ENCODE measurements at regions not wholly inside any gene's neighbourhood (a gene's known extent, or its start where the extent isn't known, plus 50 kb on each side); places are given as distances from the start of the nearest gene placed in this dataset.

DNA sequence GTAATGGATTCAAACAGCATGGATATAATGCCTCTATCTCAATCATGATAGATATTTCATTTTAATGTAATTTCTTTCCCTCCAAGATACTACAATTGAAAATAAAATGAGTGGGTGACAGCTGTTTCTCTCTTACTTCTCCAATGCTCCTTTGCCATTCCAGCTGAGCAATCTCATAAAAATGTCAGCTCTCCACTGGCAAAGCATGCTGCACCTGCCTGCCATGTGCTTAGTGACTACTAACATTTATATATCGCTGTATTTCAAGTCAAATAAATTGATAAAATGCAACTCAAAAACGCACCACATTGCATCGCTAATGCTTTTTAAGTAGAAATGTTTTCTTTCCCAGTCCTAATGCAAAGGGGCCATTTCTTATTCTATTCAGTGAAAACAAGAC is 1093.9 kb downstream of the CBLN2 start:
- no peak for TF ChIP-seq Cebpa-rat (IDR thresholded peaks at IDR 0.05)
- H3K27ac ChIP-seq: no peak overlapping the region
- H4K20me1 ChIP-seq: no peaks in the 10 kb centered on the region
- H3K4me2 ChIP-seq: no peak overlapping the region
- H3K36me3 ChIP-seq: no peaks in the 10 kb centered on the region
- H3K27me3 ChIP-seq: no peaks in the 10 kb centered on the region
- no peaks in the 10 kb centered on the region for H3K9me3 ChIP-seq
- H3K4me3 ChIP-seq: no peak overlapping the region
- H3K4me1 ChIP-seq: no peaks in the 10 kb centered on the region
- no peak overlapping the region for H3K9ac ChIP-seq

DNA sequence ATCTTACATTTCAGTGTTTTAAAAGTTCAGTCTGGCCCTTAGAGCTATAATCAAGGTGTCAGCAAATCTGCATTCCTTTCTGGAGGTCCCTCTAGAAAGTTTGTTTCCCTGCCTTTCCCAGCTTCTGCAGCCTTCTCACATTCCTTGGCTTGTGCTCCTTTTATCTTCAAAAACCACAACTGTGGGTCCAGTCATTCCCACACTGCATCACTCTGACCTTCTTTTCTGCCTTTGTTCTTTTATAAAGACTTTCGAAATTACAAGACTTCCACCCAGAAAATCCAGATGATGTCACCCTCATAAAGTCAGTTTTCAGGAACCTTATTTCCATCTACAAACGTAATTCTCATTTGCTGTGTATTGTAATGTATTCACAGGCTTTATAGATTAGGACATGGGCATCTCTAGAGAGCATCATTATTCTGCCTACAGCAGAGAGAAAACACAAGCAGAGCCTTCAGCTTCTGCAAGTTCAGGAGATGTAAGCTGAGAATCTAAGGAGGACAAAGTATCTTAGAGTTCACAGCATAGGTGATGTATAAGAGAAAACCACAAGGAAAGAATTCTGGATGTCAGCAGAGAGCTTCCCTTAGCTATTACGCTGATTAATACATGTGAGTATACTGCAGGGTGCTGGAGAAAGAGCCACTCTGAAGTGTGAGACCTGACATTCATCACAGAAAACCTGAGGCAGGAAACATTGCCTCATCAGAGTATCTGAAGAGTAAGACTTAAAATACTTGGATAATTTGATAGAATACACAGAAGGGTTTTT is 1100.2 kb downstream of the CBLN2 start:
- Histone ChIP-seq H3K4me2 (no peak overlapping the region), H3K27me3 (no peaks in the 10 kb centered on the region), H3K4me1 (no peaks in the 10 kb centered on the region), H4K20me1 (no peaks in the 10 kb centered on the region), H3K9me3 (no peaks in the 10 kb centered on the region), H3K9ac (no peak overlapping the region), H3K4me3 (no peak overlapping the region), H3K27ac (no peak overlapping the region), H3K36me3 (no peaks in the 10 kb centered on the region)
- no peak for TF ChIP-seq Cebpa-rat (IDR thresholded peaks at IDR 0.05)

DNA sequence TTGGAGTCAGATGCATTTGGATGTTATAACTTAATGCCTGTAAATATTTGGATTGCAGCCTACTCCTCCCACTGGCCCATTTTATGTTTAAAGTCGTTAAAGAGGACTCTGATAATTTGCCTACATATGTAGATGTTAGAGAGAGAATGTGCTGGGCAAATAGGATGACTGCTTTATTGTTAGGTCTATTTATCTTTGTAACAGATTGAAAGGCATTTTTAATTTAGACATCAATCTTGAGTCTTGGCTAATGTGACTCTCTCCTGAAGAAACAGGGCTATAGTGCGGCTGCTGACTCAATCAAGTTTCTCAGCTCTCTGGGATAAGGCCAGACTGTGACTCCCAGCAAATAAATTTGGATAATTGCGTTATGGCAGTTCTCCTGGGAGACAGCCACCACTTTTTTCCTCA is 1101.4 kb downstream of the CBLN2 start:
- no peaks in the 10 kb centered on the region for H3K4me1 ChIP-seq
- H4K20me1 ChIP-seq: no peaks in the 10 kb centered on the region
- no peaks in the 10 kb centered on the region for H3K36me3 ChIP-seq
- H3K4me3 ChIP-seq: no peak overlapping the region
- H3K9ac ChIP-seq: no peak overlapping the region
- H3K9me3 ChIP-seq: no peaks in the 10 kb centered on the region
- no peak overlapping the region for H3K4me2 ChIP-seq
- TF ChIP-seq Cebpa-rat (IDR thresholded peaks at IDR 0.05): no peak
- H3K27me3 ChIP-seq: no peaks in the 10 kb centered on the region
- no peak overlapping the region for H3K27ac ChIP-seq

DNA sequence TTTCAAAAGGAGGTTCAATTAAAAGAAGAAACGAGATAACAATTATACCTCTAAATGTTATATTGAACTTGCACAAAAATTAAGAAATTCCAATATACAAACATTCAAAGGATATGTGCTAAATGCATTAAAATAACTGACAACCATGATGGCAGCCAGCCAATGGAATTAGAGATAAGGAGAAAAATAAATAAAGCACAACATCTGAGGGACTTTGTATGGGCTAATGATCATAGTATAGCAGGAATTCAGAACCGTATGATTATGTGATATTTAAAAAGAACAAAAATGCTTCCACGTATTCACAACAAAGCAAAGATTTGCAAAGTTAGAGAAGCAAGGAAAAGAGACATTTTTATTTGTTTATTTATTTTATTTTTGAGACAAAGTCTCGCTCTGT is 1103.0 kb downstream of the CBLN2 start:
- Histone ChIP-seq H3K9me3 (no peaks in the 10 kb centered on the region), H3K4me2 (no peak overlapping the region), H3K36me3 (no peaks in the 10 kb centered on the region), H3K27me3 (no peaks in the 10 kb centered on the region), H4K20me1 (no peaks in the 10 kb centered on the region), H3K27ac (no peak overlapping the region), H3K4me1 (no peaks in the 10 kb centered on the region), H3K4me3 (no peak overlapping the region), H3K9ac (no peak overlapping the region)
- no peak for TF ChIP-seq Cebpa-rat (IDR thresholded peaks at IDR 0.05)

DNA sequence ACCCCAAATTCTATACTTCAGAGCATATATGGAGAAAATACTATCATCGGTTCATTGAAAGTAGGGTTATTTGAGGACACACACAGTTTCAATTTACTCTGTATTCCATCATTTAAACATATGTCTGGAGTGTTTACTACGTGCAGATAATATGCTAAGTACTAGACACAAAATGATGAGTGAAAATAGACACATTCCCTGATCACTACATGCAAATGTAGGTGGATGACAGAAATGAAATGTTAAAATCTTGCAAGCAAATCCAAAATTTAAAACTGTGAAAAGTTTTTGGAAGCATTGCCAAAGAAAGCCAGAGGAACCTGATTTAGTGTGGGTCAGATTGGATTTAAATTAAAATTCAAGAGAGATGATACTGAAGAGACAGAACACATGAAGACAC is 1106.6 kb downstream of the CBLN2 start:
- Histone ChIP-seq H3K9me3 (no peaks in the 10 kb centered on the region), H3K36me3 (no peaks in the 10 kb centered on the region), H4K20me1 (no peaks in the 10 kb centered on the region), H3K4me2 (no peak overlapping the region), H3K27ac (no peak overlapping the region), H3K4me3 (no peak overlapping the region), H3K4me1 (no peaks in the 10 kb centered on the region), H3K27me3 (no peaks in the 10 kb centered on the region), H3K9ac (no peak overlapping the region)
- TF ChIP-seq Cebpa-rat (IDR thresholded peaks at IDR 0.05): no peak

DNA sequence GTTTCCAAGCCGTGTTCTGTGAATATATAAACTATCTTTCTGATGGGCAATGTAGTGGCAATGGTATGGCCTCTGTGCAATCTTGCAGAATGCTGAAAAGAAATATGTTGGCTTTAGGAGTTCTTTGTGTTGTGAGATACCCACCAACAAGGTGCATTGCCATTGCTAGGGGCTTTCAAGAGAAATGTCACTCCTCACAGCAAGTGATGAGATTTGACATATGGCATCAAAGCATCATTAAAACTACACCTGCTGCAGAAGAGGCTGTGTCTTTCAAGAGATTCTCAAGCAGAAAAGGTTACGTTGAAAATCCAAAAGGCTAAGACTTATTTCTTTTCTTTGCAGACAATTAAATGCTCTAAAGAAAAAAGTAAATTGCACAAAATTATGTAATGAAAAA is 1110.8 kb downstream of the CBLN2 start:
- H3K9ac ChIP-seq: no peak overlapping the region
- no peak overlapping the region for H3K4me2 ChIP-seq
- no peaks in the 10 kb centered on the region for H3K4me1 ChIP-seq
- H3K9me3 ChIP-seq: no peaks in the 10 kb centered on the region
- H3K27ac ChIP-seq: no peak overlapping the region
- H3K36me3 ChIP-seq: no peaks in the 10 kb centered on the region
- no peaks in the 10 kb centered on the region for H3K27me3 ChIP-seq
- H3K4me3 ChIP-seq: no peak overlapping the region
- TF ChIP-seq Cebpa-rat (IDR thresholded peaks at IDR 0.05): no peak
- no peaks in the 10 kb centered on the region for H4K20me1 ChIP-seq

DNA sequence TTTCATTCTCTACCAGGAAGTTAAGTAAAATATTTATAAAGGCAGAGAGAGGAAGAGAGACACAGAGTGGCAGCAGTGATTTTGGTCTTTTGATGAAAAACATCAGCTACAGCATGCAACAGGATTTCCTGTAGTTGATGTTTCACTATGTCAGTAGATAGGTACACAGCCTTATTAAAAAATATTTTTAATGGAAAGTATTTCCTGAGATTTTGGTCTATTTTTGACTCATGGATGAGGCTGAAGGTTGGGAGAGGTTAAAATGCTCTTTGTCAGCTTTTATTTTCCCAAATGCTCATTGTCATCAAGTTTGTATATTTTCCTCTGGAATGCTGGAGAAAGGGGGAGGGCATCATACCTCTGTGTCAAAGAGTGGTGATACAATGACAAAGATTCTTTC is 1112.5 kb downstream of the CBLN2 start:
- TF ChIP-seq Cebpa-rat (IDR thresholded peaks at IDR 0.05): no peak
- H3K9ac ChIP-seq: no peak overlapping the region
- H4K20me1 ChIP-seq: no peaks in the 10 kb centered on the region
- H3K9me3 ChIP-seq: no peaks in the 10 kb centered on the region
- no peak overlapping the region for H3K4me2 ChIP-seq
- H3K4me1 ChIP-seq: no peaks in the 10 kb centered on the region
- H3K4me3 ChIP-seq: no peak overlapping the region
- H3K27ac ChIP-seq: no peak overlapping the region
- H3K27me3 ChIP-seq: no peaks in the 10 kb centered on the region
- no peaks in the 10 kb centered on the region for H3K36me3 ChIP-seq

DNA sequence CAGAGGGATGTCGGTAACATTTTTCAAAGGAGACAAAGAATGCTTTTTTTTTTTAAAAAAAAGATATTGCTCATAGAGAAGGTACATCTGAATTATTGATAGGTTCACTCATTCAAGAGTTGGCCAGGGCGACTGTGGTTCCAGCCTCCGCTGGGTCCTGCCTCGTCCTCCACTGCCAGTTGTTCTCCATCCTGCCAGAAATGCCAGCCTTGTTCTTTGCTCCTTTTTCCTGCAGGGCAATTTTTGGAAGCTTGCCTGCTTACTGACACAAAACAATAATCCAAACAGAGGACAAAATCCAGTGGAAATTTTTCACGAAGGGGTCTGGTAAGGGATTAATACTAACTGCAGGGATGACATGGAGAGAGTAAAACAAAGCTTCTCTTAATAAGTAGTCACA is 1113.0 kb downstream of the CBLN2 start:
- H3K4me2 ChIP-seq: no peak overlapping the region
- no peak overlapping the region for H3K27ac ChIP-seq
- TF ChIP-seq Cebpa-rat (IDR thresholded peaks at IDR 0.05): no peak
- no peaks in the 10 kb centered on the region for H3K4me1 ChIP-seq
- no peaks in the 10 kb centered on the region for H3K9me3 ChIP-seq
- H3K27me3 ChIP-seq: no peaks in the 10 kb centered on the region
- H3K4me3 ChIP-seq: no peak overlapping the region
- H3K36me3 ChIP-seq: no peaks in the 10 kb centered on the region
- H3K9ac ChIP-seq: no peak overlapping the region
- no peaks in the 10 kb centered on the region for H4K20me1 ChIP-seq

DNA sequence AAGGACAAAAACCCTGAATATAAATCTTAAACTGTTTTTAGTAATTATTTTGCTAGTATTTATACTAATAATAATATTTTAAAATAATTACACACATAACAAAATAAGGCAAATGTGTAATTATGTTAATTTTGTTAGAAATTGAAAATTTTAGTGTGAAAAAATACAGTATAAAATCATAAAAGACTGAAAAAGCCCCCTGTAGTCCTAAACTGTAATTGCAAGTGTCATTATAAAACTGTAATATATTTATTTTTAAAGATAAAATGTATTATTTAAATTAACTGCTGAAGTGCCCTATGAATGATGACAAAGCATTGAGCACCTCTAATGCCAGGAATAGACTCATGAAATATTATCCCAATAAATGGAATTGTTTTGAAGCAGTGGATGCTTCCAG is 1117.7 kb downstream of the CBLN2 start:
- TF ChIP-seq Cebpa-rat (IDR thresholded peaks at IDR 0.05): no peak
- Histone ChIP-seq H3K4me1 (no peaks in the 10 kb centered on the region), H3K9me3 (no peaks in the 10 kb centered on the region), H3K27me3 (no peaks in the 10 kb centered on the region), H4K20me1 (no peaks in the 10 kb centered on the region), H3K36me3 (no peaks in the 10 kb centered on the region), H3K9ac (no peak overlapping the region), H3K4me3 (no peak overlapping the region), H3K4me2 (no peak overlapping the region), H3K27ac (no peak overlapping the region)

DNA sequence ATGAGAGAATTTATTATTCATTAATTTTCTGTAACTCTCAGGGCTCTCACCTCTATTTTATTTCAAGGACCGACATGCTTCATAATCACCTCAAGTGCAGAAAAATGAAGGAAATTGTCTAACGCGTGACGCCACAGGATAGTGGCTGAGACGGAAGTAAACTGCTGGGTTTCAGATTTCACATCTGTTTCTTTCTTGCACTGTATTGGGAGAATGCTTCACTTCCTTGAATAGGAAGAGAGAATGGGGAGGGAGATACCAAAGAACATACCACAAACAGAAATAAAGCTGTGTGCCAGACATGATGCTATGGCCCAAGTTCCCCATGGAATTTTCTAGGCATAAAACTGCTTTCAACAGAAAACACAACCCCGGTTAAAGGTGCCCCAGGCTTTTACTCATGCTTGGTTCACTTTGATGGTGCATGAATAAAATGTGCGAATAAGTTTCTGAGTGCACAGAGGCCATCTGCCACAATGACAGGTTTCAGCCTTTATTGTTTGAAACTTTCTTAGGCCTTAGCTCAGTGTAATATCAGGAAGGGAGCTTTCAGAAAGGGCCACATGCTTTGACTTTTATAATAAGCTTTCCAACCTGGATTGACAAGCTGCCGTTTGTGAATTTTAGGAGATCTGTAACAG is 1116.4 kb downstream of the SOCS6 start:
- no peaks in the 10 kb centered on the region for H3K36me3 ChIP-seq
- no peak overlapping the region for H3K4me2 ChIP-seq
- no peaks in the 10 kb centered on the region for H3K4me1 ChIP-seq
- H3K9me3 ChIP-seq: no peaks in the 10 kb centered on the region
- H3K27me3 ChIP-seq: no peaks in the 10 kb centered on the region
- H3K9ac ChIP-seq: no peak overlapping the region
- no peak for TF ChIP-seq Cebpa-rat (IDR thresholded peaks at IDR 0.05)
- H3K27ac ChIP-seq: no peak overlapping the region
- no peak overlapping the region for H3K4me3 ChIP-seq
- H4K20me1 ChIP-seq: no peaks in the 10 kb centered on the region

All from BLaER1 (cell line).